ENCODE measurements at regions not wholly inside any gene's neighbourhood (a gene's known extent, or its start where the extent isn't known, plus 50 kb on each side); places are given as distances from the start of the nearest gene placed in this dataset.

GRCh38 chr2:14344355-14344754, 288.2 kb upstream of the LRATD1 start:
- whole genome bisulfite sequencing, 2 donors (ENCODE audit: low coverage in 1 of 2), result 83 to 86% methylated on average over 5 of the region's 5 CpGs
- intact Hi-C loops (cut with DNase I; ENCODE audit: low total_unique reads), result no loop called here
- Histone ChIP-seq H3K4me3 (no peak overlapping the region), H3K9me3 (no peaks in the 10 kb centered on the region), H3K4me1 (no peaks in the 10 kb centered on the region), H3K27me3 (no peaks in the 10 kb centered on the region), H3K36me3 (no peaks in the 10 kb centered on the region), H3K27ac (no peak overlapping the region)
- in situ Hi-C loops (cut with MboI; ENCODE audit: low pct_ligation_motif_present in 1 of 4, low pct_unique_long_range_greater_than_20kb in 1 of 4, low sequenced_read_pairs in 3 of 4), result no loop called here
- TF ChIP-seq POLR2AphosphoS5 (IDR thresholded peaks at IDR 0.05) (no peak), EP300 (IDR thresholded peaks at IDR 0.05; ENCODE audit: low read depth) (no peak), CTCF (IDR thresholded peaks at IDR 0.05) (no peak), POLR2A (IDR thresholded peaks at IDR 0.05) (no peak)
- DNase-seq, result no peak

- no peaks in the 10 kb centered on the region for H3K4me1 ChIP-seq
- no peaks in the 10 kb centered on the region for H3K36me3 ChIP-seq
- DNase-seq, result no peak
- no peaks in the 10 kb centered on the region for H3K27me3 ChIP-seq
- no peaks in the 10 kb centered on the region for H3K9me3 ChIP-seq
- H3K27ac ChIP-seq, result no peak overlapping the region
- intact Hi-C loops (cut with DNase I; ENCODE audit: low total_unique reads), result no loop called here
- H3K4me3 ChIP-seq, result no peak overlapping the region
- in situ Hi-C loops (cut with MboI; ENCODE audit: low pct_ligation_motif_present in 1 of 4, low pct_unique_long_range_greater_than_20kb in 1 of 4, low sequenced_read_pairs in 3 of 4), result no loop called here
- WGBS, 2 donors (ENCODE audit: low coverage in 1 of 2), result 72% methylated on average over 8 of the region's 8 CpGs; no CpG with 5 or more reads in 1 of the 2 donors
- no peak for TF ChIP-seq POLR2A (IDR thresholded peaks at IDR 0.05)
- TF ChIP-seq EP300 (IDR thresholded peaks at IDR 0.05; ENCODE audit: low read depth), result no peak
- TF ChIP-seq CTCF (IDR thresholded peaks at IDR 0.05), result no peak
- no peak for TF ChIP-seq POLR2AphosphoS5 (IDR thresholded peaks at IDR 0.05)
Measured at GRCh38 chr2:14348247-14348646, 284.3 kb upstream of the LRATD1 start.

- Histone ChIP-seq H3K36me3 (no peaks in the 10 kb centered on the region), H3K4me3 (no peak overlapping the region), H3K9me3 (no peaks in the 10 kb centered on the region), H3K27me3 (no peaks in the 10 kb centered on the region), H3K27ac (no peak overlapping the region), H3K4me1 (no peaks in the 10 kb centered on the region)
- intact Hi-C loops (cut with DNase I; ENCODE audit: low total_unique reads), result no loop called here
- TF ChIP-seq POLR2A (IDR thresholded peaks at IDR 0.05) (no peak), POLR2AphosphoS5 (IDR thresholded peaks at IDR 0.05) (no peak), CTCF (IDR thresholded peaks at IDR 0.05) (no peak), EP300 (IDR thresholded peaks at IDR 0.05; ENCODE audit: low read depth) (no peak)
- DNase-seq, result no peak
- in situ Hi-C loops (cut with MboI; ENCODE audit: low pct_ligation_motif_present in 1 of 4, low pct_unique_long_range_greater_than_20kb in 1 of 4, low sequenced_read_pairs in 3 of 4), result no loop called here
Measured at GRCh38 chr2:14350856-14351255, 281.7 kb upstream of the LRATD1 start.

GRCh38 chr2:14352067-14352466, 280.4 kb upstream of the LRATD1 start:
- Histone ChIP-seq H3K27me3 (no peaks in the 10 kb centered on the region), H3K9me3 (no peaks in the 10 kb centered on the region), H3K36me3 (no peaks in the 10 kb centered on the region), H3K27ac (no peak overlapping the region), H3K4me3 (no peak overlapping the region), H3K4me1 (no peaks in the 10 kb centered on the region)
- intact Hi-C loops (cut with DNase I; ENCODE audit: low total_unique reads) (no loop called here), in situ Hi-C loops (cut with MboI; ENCODE audit: low pct_ligation_motif_present in 1 of 4, low pct_unique_long_range_greater_than_20kb in 1 of 4, low sequenced_read_pairs in 3 of 4) (no loop called here)
- no peak for DNase-seq
- TF ChIP-seq POLR2A (IDR thresholded peaks at IDR 0.05) (no peak), EP300 (IDR thresholded peaks at IDR 0.05; ENCODE audit: low read depth) (no peak), CTCF (IDR thresholded peaks at IDR 0.05) (no peak), POLR2AphosphoS5 (IDR thresholded peaks at IDR 0.05) (no peak)
